ENCODE measurements at regions not wholly inside any gene's neighbourhood (a gene's known extent, or its start where the extent isn't known, plus 50 kb on each side); places are given as distances from the start of the nearest gene placed in this dataset.

- Histone ChIP-seq H3K27me3 (no peaks in the 10 kb centered on the region), H3K36me3 (no peaks in the 10 kb centered on the region), H3K9me3 (no peaks in the 10 kb centered on the region), H3K4me3 (no peak overlapping the region), H3K27ac (no peak overlapping the region), H3K4me1 (no peaks in the 10 kb centered on the region)
- intact Hi-C loops (cut with DNase I; ENCODE audit: low total_unique reads), result no loop called here
- no peak for TF ChIP-seq POLR2A (IDR thresholded peaks at IDR 0.05)
- TF ChIP-seq, protein P1, sequence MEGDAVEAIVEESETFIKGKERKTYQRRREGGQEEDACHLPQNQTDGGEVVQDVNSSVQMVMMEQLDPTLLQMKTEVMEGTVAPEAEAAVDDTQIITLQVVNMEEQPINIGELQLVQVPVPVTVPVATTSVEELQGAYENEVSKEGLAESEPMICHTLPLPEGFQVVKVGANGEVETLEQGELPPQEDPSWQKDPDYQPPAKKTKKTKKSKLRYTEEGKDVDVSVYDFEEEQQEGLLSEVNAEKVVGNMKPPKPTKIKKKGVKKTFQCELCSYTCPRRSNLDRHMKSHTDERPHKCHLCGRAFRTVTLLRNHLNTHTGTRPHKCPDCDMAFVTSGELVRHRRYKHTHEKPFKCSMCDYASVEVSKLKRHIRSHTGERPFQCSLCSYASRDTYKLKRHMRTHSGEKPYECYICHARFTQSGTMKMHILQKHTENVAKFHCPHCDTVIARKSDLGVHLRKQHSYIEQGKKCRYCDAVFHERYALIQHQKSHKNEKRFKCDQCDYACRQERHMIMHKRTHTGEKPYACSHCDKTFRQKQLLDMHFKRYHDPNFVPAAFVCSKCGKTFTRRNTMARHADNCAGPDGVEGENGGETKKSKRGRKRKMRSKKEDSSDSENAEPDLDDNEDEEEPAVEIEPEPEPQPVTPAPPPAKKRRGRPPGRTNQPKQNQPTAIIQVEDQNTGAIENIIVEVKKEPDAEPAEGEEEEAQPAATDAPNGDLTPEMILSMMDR (IDR thresholded peaks at IDR 0.05), result no peak
- no peak for DNase-seq
Measured at GRCh38 chr21:21851205-21851604, 853.0 kb downstream of the NCAM2 start.

GRCh38 chr21:21851657-21852056 is 853.4 kb downstream of the NCAM2 start:
- H3K27ac ChIP-seq, result no peak overlapping the region
- no peak overlapping the region for H3K4me3 ChIP-seq
- intact Hi-C loops (cut with DNase I; ENCODE audit: low total_unique reads), result no loop called here
- no peak for DNase-seq
- H3K9me3 ChIP-seq, result no peaks in the 10 kb centered on the region
- no peaks in the 10 kb centered on the region for H3K36me3 ChIP-seq
- no peaks in the 10 kb centered on the region for H3K27me3 ChIP-seq
- no peak for TF ChIP-seq POLR2A (IDR thresholded peaks at IDR 0.05)
- TF ChIP-seq, protein P1 (IDR thresholded peaks at IDR 0.05), result no peak
- H3K4me1 ChIP-seq, result no peaks in the 10 kb centered on the region

DNA sequence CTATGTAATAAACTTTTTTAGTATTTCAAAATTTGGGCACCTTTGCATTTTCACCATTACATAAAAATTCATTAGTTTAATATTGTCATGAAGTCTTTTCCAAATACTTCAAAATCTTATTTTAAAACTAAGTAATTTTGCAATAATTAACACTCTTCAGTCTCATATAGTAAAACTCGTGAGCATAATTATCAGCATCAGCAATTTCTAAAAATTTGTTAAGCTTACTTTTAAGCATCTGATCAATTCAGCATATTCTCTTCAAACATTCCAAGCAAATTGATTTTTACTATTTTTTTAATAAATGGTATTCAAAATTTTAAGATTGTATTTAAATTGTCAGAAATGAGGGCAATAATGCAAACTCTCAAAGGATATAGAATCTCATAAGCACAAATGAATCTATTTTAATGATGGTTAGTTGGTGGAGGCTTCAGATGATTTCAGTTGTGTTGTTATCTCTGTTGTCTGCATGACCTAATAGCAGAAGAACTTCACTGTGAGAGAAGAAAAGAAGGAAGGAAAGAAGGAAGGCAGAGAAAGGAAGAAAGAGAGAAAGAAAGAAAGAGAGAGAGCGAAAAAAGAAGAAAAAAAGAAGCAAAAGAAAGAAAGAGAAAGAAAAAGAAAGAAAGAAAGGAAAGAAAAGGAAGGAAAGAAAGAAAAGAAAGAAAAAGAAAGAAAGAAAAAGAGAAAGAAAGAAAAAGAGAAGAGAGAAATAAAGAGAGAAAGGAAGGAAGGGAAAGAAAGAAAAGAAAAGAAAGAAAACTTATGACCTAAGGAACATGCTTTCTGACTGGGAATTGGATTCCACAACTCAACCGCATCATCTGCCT is 860.5 kb downstream of the NCAM2 start:
- no peaks in the 10 kb centered on the region for H3K9me3 ChIP-seq
- DNase-seq, result no peak
- TF ChIP-seq, protein P1 (IDR thresholded peaks at IDR 0.05), result no peak
- TF ChIP-seq POLR2A (IDR thresholded peaks at IDR 0.05), result no peak
- H3K27me3 ChIP-seq, result no peaks in the 10 kb centered on the region
- H3K4me1 ChIP-seq, result no peaks in the 10 kb centered on the region
- H3K36me3 ChIP-seq, result no peaks in the 10 kb centered on the region
- intact Hi-C loops (cut with DNase I; ENCODE audit: low total_unique reads), result no loop called here
- no peak overlapping the region for H3K27ac ChIP-seq
- no peak overlapping the region for H3K4me3 ChIP-seq

DNA sequence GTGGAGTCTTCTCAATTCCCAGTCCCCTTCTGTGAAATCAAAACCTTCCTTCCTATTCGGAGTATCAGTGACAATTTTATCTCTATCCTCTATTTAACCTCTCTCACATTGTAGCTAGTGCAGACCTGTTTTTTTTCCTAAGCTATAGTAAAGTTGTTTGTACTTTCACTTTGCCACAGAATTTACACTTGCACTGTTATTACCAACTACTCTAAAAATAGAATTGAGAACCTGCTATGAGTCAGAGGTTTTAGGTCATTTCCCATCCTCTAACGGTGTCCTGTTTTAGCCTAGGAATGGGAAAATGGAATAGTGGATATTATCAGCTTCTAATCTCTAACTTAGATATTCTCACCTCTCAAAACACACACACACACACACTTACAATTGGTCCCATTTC is 862.7 kb downstream of the NCAM2 start:
- TF ChIP-seq, protein P1 (IDR thresholded peaks at IDR 0.05), result no peak
- no peak for TF ChIP-seq POLR2A (IDR thresholded peaks at IDR 0.05)
- intact Hi-C loops (cut with DNase I; ENCODE audit: low total_unique reads), result no loop called here
- H3K4me3 ChIP-seq, result no peak overlapping the region
- no peaks in the 10 kb centered on the region for H3K4me1 ChIP-seq
- H3K27ac ChIP-seq, result peak overlapping the region in 1 of 2 donors; percentile 8
- H3K9me3 ChIP-seq, result no peaks in the 10 kb centered on the region
- no peaks in the 10 kb centered on the region for H3K36me3 ChIP-seq
- no peaks in the 10 kb centered on the region for H3K27me3 ChIP-seq
- DNase-seq, result no peak

DNA sequence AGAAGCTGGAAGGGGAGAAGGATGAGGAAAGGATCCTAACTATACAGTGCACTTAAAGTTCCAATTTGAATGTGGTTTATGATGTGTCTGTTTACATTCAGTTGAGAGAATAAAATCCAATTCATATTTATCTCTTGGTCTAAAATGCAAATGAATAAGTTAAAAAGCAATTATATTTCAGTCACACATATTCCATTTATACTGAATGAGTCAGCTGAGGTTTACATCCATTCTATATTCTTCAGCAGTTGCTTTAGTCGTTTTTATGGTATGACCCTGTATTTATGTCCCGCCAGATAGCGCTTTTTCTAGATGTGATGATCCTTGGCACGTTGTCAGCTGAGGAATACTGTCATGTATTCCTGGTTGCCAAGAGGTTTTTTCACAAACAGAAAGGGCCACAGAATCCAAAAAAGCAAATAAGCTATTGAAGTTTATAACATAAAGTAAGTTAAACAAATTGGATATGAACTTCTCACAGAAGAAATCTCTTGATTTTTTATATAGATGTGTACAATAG is 866.2 kb downstream of the NCAM2 start:
- TF ChIP-seq POLR2A (IDR thresholded peaks at IDR 0.05), result no peak
- TF ChIP-seq, protein P1 (IDR thresholded peaks at IDR 0.05), result no peak
- no peaks in the 10 kb centered on the region for H3K36me3 ChIP-seq
- DNase-seq, result no peak
- H3K27ac ChIP-seq, result no peak overlapping the region
- H3K4me1 ChIP-seq, result no peaks in the 10 kb centered on the region
- no peak overlapping the region for H3K4me3 ChIP-seq
- intact Hi-C loops (cut with DNase I; ENCODE audit: low total_unique reads), result no loop called here
- no peaks in the 10 kb centered on the region for H3K9me3 ChIP-seq
- H3K27me3 ChIP-seq, result no peaks in the 10 kb centered on the region

Measured in uterus (tissue), 3 donors.